ENCODE measurements at regions not wholly inside any gene's neighbourhood (a gene's known extent, or its start where the extent isn't known, plus 50 kb on each side); places are given as distances from the start of the nearest gene placed in this dataset.

DNA sequence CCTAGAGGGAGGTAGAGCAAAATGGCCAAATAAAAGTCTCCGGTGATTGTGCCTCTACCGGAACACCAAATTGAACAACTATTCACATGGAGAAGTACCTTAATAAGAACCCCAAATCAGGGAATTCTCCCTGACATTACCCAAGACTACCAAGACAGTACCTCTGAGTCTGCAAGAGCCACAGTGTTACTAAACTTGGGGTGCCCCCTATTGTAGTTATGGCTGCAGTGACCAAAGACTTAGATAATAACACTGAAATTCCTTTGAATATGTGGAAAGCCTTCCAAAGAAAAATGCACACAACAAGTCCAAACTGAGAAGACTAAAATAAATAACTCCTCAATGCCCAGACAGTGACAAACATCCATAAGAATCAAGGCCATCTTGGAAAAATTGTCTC, 682.9 kb upstream of the LRRTM1 start:
- no peak overlapping the region for H3K27ac Mint-ChIP-seq (ENCODE audit: unreplicated experiment)
- H3K4me3 Mint-ChIP-seq (ENCODE audit: unreplicated experiment) = no peak overlapping the region
- TF ChIP-seq, protein P1, sequence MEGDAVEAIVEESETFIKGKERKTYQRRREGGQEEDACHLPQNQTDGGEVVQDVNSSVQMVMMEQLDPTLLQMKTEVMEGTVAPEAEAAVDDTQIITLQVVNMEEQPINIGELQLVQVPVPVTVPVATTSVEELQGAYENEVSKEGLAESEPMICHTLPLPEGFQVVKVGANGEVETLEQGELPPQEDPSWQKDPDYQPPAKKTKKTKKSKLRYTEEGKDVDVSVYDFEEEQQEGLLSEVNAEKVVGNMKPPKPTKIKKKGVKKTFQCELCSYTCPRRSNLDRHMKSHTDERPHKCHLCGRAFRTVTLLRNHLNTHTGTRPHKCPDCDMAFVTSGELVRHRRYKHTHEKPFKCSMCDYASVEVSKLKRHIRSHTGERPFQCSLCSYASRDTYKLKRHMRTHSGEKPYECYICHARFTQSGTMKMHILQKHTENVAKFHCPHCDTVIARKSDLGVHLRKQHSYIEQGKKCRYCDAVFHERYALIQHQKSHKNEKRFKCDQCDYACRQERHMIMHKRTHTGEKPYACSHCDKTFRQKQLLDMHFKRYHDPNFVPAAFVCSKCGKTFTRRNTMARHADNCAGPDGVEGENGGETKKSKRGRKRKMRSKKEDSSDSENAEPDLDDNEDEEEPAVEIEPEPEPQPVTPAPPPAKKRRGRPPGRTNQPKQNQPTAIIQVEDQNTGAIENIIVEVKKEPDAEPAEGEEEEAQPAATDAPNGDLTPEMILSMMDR (IDR thresholded peaks at IDR 0.05) = no peak
- no peaks in the 10 kb centered on the region for H3K4me1 Mint-ChIP-seq (ENCODE audit: low read depth)
- H3K36me3 Mint-ChIP-seq (ENCODE audit: low read depth) = no peaks in the 10 kb centered on the region
- DNase-seq (ENCODE audit: low spot score) = no peak
- H3K9me3 Mint-ChIP-seq (ENCODE audit: low read depth) = peaks cover 45% of the 10 kb centered on the region
- H3K27me3 Mint-ChIP-seq (ENCODE audit: low read depth) = no peaks in the 10 kb centered on the region

- no peaks in the 10 kb centered on the region for H3K27me3 Mint-ChIP-seq (ENCODE audit: low read depth)
- H3K27ac Mint-ChIP-seq (ENCODE audit: unreplicated experiment) = no peak overlapping the region
- H3K9me3 Mint-ChIP-seq (ENCODE audit: low read depth) = peaks cover 71% of the 10 kb centered on the region
These were observed 665.3 kb upstream of the LRRTM1 start for GRCh38 chr2:80969900-80970299.

DNA sequence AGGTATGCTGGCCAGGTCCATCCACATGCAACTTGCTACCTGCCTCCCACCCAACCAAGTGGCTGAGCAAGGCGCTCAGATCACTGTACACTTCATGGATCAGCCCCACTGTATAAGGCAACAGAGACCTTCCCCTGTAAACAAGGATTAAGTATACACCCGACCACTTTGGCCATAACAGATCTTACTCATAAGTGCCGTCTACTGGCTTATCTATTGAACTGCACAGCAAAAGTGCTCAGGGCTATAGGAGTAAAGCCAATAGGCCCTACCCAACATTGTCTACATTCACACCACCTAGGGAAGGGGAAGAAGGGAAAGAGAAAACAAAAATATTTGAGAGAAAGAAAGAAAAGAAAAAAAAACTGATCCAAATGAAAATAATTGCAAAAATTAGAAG, 663.9 kb upstream of the LRRTM1 start:
- TF ChIP-seq, protein P1 (IDR thresholded peaks at IDR 0.05) = no peak
- Mint-ChIP-seq H3K4me3 (ENCODE audit: unreplicated experiment) (no peak overlapping the region), H3K36me3 (ENCODE audit: low read depth) (no peaks in the 10 kb centered on the region), H3K9me3 (ENCODE audit: low read depth) (peaks cover 74% of the 10 kb centered on the region), H3K4me1 (ENCODE audit: low read depth) (no peaks in the 10 kb centered on the region), H3K27me3 (ENCODE audit: low read depth) (no peaks in the 10 kb centered on the region), H3K27ac (ENCODE audit: unreplicated experiment) (no peak overlapping the region)
- DNase-seq (ENCODE audit: low spot score) = no peak

More at GRCh38 chr2:80969900-80970299, 665.3 kb upstream of the LRRTM1 start:
- H3K4me1 Mint-ChIP-seq (ENCODE audit: low read depth) = no peaks in the 10 kb centered on the region
- H3K4me3 Mint-ChIP-seq (ENCODE audit: unreplicated experiment) = no peak overlapping the region
- TF ChIP-seq, protein P1 (IDR thresholded peaks at IDR 0.05) = no peak
- H3K36me3 Mint-ChIP-seq (ENCODE audit: low read depth) = no peaks in the 10 kb centered on the region
- DNase-seq (ENCODE audit: low spot score) = no peak

DNA sequence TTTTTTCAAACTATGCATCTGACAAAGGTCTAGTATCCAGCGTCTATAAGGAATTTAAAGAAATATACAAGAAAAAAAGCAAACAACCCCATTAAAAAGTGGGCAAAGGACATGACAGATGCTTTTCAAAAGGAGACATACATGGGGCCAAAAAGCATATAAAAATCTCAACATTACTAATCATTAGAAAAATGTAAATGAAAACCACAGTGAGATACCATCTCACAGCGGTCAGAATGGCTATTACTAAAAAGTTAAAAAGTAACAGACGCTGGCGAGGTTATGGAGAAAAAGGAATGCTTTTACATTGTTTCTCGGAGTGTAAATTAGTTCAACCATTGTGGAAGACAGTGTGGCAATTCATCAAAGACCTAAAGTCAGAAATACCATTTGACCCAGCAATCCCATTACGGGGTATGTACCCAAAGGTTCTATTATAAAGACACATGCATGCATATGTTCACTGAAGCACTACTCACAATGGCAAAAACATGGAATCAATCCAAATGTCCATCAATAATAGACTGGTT, 643.1 kb upstream of the LRRTM1 start:
- Mint-ChIP-seq H3K27me3 (ENCODE audit: low read depth) (no peaks in the 10 kb centered on the region), H3K9me3 (ENCODE audit: low read depth) (peaks cover 11% of the 10 kb centered on the region), H3K4me3 (ENCODE audit: unreplicated experiment) (no peak overlapping the region), H3K27ac (ENCODE audit: unreplicated experiment) (no peak overlapping the region), H3K36me3 (ENCODE audit: low read depth) (no peaks in the 10 kb centered on the region), H3K4me1 (ENCODE audit: low read depth) (no peaks in the 10 kb centered on the region)
- TF ChIP-seq, protein P1 (IDR thresholded peaks at IDR 0.05) = no peak
- DNase-seq (ENCODE audit: low spot score) = no peak

DNA sequence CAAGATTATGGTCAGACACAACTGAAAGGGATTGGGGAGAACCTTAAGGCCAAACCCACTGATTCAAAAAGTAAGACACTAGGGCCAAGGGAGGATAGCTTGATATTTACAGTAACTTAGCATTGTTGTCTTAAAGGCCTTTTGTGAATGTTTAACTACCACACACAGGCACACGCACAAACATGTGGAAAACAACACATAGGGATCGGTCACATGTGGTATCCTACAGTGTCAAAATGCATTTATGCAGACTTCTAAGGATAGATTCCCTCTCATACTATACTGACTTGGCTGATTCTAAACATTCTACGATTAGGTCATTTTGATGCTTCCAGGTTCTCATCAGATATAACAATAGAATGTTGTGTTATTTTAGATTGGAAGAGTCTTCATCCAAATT, 638.9 kb upstream of the LRRTM1 start:
- H3K36me3 Mint-ChIP-seq (ENCODE audit: low read depth) = no peaks in the 10 kb centered on the region
- peaks cover 8% of the 10 kb centered on the region for H3K9me3 Mint-ChIP-seq (ENCODE audit: low read depth)
- H3K27me3 Mint-ChIP-seq (ENCODE audit: low read depth) = peaks cover 1% of the 10 kb centered on the region
- TF ChIP-seq, protein P1 (IDR thresholded peaks at IDR 0.05) = no peak
- H3K4me1 Mint-ChIP-seq (ENCODE audit: low read depth) = no peaks in the 10 kb centered on the region
- H3K4me3 Mint-ChIP-seq (ENCODE audit: unreplicated experiment) = no peak overlapping the region
- no peak for DNase-seq (ENCODE audit: low spot score)
- H3K27ac Mint-ChIP-seq (ENCODE audit: unreplicated experiment) = no peak overlapping the region

Measured in chondrocyte (in vitro differentiated cells).